Sigmoid colon (tissue), 4 donors: ENCODE measurements at regions not wholly inside any gene's neighbourhood (a gene's known extent, or its start where the extent isn't known, plus 50 kb on each side); places are given as distances from the start of the nearest gene placed in this dataset.

Experiments used
- POLR2A ChIP-seq, 2 donors: fragments of 450-650 bp; IDR thresholded peaks; one replicate each; pipeline ENCODE4 v1.6.1; 2016; ENCODE audit warnings: antibody characterized with exemption in 2 of 2, mild to moderate bottlenecking in 2 of 2, moderate library complexity in 2 of 2
- POLR2AphosphoS5 ChIP-seq, 4 donors: sonication (generic); formaldehyde crosslinking; IDR thresholded peaks; one replicate each; pipeline ENCODE4 v1.6.1; 2017; ENCODE audit warnings: antibody characterized with exemption in 4 of 4

DNA sequence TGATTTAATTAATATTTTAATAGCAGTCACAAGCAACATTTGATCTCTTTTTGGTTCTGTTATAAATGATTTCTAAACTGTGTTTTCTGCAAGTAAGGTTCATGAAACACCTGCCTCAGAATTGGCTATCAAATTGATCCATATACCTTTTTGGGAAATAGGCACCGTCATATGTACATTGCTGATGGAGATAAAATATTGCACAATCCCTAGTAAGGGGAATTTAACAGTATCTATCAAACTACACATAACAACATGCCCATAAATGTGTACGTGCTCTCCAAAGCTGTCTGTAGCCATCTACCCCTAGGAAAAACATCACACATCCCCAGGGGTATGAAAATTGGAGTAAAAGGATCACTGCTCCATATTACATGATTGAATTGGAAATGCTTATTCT lies 167.3 kb upstream of the CPNE8 start:
- no peak for TF ChIP-seq POLR2A (IDR thresholded peaks at IDR 0.05)
- no peak for TF ChIP-seq POLR2AphosphoS5 (IDR thresholded peaks at IDR 0.05)
